Kasumi-1 (cell line): ENCODE measurements at regions not wholly inside any gene's neighbourhood (a gene's known extent, or its start where the extent isn't known, plus 50 kb on each side); places are given as distances from the start of the nearest gene placed in this dataset.

ENCODE experiments used
- DNase-seq, 2 experiments: peaks; one replicate each; lab custom pipeline; 2025; lab: John Stamatoyannopoulos, UW

DNA sequence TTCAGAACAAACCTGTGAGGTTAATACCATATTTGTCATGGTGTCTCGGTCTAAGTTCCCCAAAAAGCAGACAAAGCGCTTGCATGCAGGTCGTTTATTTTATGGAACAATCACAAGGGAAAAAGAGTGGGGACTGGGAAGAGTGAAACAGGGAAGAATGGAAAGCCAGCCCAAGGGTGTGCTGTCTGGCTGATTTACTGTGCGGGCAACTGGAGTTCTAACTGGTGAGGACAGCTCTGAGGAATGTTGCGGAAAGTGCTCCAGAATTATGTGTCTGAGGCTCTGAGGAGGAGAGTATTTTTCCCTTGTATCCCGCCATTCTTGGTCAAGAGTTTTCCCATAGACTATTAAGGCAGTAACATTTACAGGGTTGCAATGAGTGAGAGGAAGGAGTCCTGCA lies 465.4 kb downstream of the RMST start:
- no peak for DNase-seq

DNA sequence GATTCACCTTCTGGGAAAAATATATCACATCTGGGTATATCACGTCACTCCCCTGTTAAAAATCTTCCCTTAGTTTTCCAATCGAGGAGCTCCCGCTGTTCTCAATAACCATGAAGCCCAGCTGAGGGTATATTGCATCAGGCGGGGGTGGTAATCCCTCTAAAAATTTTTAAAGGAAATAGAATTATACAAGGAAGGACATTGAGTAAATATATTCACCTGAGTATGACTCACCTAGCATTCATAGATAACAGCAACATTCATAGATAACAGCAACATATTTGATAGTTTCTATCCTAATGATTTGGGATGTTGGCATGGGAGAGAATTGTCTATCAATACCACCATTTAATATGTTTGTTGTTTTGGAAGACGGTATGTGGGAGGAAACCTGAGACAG lies 473.6 kb downstream of the RMST start:
- DNase-seq, result no peak

DNA sequence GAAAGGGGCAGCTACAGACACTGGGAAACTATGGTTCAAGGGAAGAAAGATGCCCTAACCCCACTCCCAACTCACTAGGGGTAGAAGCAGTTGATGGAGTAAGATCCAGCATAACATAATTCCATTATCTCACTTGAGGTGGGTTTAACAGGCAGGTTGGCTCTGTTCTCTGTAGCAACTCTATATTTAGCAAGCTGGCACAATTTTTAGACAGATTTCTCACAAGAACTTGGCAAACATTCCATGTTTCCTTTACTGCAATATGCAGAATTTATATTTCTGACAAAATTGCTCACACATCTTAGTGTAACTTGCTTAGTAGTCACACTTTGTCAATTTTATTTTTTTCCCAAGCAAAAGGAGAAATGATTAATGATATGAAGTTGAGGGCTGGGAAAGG lies 475.4 kb downstream of the RMST start:
- no peak for DNase-seq

DNA sequence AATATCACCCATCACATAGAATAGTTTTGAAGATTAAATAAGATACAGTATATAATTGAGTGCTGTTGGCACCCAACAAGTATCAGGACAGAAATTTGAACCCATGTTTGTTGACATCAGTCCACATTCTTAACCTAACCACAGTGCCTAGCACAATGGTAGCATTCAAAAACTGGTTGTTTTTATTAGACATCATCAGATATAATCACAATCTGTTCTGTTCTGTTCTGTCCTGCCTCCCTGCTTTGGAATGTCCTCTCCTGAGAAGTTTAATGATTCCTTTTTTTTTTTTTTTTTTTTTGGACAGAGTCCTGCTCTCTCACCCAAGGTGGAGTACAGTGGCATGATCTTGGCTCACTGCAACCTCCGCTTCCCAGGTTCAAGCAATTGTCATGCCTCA lies 476.6 kb downstream of the RMST start:
- DNase-seq, result no peak

DNA sequence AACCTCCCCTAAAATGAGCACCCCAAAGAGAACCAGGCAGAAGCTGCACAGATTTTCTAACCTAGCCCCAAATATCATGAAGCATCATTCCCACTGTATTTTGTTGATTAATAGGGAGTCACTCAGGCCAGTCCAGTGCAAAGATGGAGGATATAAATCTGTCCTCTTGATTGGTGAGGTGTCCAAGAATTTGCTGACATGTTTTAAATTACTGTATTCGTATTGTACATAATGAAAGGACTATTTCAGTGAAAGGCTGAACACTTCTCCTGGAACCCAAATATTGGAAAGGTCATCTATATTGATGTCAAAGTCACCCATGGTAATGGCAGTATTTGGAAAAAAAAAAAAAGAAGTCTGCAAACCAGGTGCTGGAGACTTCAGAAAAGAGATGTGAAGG lies 477.5 kb downstream of the RMST start:
- DNase-seq, result no peak

DNA sequence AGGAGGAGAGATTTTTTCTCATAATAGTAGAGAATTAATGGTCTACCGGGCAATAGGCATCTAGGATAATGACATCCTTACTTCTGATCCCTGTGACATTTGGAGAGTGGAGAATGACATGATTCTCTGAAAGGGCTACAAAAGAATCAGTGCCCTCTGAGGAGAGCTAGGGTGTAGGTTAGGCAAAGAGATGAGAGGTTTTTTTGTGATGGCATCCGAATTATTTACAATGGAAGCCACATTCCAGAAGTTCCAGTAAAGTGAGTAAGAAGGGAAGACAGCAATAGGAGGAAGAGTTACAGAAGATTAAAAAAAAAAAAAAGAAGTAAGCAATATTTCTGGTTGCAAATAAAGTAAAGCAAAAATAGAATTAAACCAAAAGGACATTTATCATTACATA lies 478.0 kb downstream of the RMST start:
- DNase-seq, result no peak

DNA sequence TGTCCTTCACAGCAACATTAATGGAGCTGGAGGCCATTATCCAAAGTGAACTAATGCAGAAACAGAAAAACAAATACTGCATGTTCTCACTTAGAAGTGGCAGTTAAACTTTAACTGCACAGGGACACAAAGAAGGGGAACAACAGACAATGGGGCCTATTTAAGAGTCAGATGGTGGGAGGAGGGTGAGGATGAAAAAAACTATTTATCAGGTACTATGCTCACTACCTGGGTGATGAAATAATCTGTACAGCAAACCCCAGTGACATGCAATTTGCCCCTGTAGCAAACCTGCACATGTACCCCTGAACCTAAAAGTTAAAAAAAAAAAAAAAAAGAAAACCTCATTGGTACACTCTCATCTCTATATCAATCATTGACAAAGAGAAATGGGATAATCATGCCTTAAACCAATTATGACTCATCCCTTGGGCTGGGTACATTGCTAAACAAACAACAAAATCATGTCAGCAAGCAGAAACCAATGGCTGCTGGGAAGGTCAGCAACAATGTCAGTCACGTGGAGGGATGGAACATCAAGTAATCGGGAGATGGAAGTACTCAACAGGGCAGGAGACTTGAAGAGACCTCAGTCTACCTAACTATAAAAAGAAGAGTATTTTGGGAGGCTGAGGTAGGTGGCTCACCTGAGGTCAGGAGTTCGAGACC lies 479.2 kb downstream of the RMST start:
- DNase-seq, result no peak

DNA sequence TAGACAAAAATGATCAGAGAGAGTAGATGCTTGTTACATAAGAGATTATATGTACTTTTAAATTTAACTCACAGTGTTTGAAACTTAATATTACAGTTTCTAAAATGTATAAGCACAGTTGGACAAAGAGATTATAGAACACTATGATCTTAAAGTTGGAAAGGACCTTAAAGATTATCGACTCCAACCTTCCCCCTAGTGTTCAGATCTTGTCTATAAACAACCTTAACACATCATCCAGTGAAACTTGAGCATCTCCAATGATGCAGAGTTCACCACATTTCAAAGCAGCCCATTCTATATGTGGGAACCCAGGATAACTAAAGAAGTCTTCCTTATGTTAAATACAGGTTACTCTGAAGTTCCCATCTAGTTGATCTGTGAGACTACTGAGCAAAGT lies 480.8 kb downstream of the RMST start:
- no peak for DNase-seq

DNA sequence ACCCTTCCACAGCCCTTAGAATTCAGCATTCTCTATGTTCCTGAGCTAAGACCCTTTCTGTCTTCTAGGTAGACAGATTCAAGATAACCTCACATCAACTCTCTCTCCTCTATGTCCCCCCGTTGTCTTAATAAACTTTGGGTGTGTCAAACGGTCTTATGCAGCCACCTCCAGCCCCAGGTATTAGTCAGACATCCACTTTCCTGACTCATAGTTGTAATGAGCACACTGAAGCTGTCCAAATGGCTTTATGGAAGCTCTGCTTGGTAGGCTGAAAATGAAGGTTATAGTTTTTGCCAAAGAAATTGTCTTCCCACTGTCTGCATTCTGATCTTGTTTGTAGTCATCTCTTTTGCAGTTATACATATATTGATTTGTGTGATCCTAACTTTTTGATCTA lies 482.0 kb downstream of the RMST start:
- no peak for DNase-seq

DNA sequence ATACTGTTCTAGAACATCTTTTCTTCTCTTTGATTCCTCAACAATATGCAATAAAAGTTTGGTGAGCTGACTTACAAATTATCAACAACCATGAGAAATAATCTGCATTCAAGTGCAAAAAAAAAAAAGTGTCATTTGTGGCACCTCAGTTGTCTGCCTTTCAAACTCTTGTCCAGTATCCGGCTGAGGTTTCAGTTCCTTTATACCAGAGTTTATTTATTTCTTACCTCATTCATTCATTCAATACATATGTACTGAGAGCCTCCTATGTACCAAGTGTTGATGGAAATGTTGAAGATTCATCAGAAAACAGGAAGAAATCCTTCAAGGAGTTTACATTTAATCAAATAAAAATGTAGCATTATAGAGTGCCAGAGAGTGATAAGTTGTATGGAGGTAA lies 484.1 kb downstream of the RMST start:
- no peak for DNase-seq

DNA sequence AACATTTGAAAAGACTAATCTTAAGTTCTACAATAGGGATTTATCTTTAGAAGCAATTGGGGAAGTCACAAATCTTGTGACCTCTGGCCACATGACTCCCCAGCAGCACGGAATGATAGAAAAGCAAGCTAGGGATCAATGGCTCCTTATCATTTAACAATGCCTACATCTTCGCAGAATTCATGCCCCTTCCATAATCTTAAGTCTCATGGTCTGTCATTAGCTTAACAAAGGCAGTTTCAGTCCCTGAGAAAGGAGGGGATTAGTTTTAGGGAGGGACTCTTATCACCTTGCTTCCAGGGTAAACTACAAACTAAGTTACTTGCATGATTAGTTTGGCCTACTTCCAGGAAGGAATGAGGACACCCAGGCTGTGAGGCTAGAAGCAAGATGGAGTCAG lies 486.0 kb downstream of the RMST start:
- DNase-seq, result no peak

DNA sequence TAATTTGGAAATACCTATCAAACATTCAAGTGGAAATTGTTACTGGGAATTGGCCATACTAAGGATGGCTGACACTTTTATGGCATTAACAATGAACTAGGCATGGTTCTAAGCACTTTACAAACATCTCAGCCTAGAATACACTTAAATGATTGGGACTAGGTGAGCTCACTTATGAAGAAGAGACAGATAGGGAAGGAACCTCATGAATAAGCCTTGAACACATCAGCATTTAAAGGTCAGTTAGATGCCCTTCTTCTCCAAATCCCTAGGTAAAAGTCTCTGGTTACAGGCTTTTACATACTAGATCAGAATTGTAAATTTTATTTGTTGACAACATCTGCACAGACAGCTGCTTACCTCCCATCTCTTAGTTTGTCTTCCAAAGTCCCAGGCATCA lies 488.6 kb downstream of the RMST start:
- DNase-seq, result no peak

DNA sequence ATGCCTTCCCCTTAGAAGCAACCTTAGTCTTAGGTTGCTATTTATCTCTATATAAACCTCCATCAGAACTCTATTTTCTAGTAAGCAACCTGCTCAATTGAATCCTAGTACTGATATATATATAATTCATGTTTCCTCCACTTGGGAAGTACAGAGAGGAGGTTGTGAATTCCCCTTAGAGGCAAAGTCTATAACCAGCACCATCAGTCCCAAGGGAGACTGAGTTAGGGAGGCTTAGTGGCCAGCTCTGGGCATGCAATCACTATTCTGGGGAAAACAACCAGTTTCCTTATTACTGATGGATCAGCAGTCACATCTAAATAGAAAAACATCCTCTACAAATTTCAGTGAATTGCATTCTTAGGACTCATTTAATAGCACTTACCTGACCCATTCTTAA lies 489.1 kb downstream of the RMST start:
- no peak for DNase-seq

DNA sequence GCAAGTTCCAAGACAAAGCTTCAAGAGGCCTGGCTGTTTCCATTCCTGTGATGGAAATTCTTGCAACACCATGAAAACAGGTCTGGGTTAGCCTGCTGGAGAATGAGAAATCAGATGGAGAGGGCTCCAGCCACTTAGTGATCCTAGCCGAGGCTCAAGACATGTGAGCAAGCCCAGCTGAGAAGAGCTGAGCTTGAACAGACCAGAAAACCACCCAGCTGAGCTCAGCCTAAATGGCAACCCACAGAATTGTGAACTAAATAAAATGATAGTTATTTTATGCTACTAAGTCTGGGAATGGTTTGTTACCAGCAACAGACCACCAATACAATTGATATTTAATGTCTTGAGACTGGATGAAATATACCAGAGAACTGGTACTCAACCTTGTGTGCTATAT lies 494.5 kb downstream of the RMST start:
- DNase-seq, result no peak

DNA sequence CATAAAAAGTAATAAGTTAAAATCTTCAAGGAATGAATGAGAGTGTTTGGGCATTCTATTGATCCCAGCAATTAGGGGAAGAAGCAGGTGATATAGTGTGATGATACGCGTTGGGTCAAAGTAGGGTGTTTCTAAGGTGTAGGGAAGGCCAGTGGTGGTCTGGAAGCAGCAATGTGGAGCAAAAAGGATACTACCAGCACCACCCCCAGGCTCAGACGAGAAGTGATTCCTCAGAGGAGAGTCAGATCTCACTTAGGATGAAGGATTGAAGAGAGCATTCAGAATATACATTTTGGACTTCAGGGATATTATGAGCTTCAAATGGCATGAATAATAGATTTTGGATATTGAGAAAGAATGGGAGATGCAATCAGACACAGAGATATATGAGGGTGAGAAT lies 497.6 kb downstream of the RMST start:
- DNase-seq, result no peak

DNA sequence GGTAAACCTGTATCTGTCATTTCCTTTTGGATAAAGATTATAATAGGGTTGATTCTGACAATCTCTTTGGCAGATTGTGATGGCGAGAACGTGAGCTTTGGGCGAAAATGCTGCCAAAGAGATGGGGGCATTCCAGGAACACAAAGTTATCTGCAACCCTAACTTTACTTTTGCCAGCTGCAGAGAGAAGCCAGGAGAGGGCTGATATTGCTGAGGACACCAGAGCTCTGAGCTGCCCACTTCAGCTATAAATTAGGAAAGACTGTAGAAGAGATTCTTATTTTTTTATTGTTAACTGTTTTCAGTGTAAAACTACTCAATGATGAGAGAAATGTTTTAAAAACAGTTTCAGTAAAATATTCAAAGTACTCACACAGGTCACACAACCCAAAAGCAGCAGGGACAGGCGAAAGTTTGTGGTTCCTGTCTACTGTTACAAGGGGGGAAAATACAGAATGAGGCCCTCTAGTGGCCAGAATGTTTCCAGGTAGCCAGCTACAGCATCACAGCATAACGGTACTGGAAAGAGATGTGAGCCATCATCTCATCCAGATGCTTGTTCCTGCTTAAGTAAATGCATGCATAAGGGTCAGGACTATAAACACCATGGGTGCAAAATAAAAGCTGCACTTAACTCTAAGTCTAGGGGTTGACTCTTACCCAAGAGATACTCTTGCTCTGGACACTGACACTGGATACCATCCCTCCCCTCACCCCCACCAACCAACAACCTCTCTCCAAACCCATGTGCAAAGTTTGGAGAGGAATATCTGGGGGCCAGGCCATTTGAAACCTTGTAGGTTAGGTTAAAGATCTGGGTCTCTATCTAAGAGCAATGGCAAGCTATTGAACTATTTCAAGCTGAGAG lies 498.4 kb downstream of the RMST start:
- peak; percentile 9 to 53 for DNase-seq

DNA sequence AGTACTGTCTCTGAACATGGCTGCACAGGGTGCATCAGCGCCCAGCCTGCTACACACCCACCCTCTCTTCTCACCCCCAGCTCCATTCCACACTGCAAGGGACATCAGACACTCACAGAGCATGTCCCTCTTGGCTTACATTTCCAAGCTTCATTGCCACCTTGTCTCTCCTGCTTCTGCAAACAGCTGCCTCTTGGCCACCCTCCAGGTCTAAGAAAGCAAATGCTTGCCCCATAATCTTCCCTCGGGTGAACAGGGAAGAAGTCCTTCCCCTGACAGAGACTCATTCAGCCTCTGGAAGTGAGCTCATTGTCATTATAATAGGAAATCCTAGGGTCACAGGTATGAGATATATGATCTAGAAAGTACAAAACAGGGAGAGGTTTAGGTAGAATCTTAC lies 505.2 kb downstream of the RMST start:
- DNase-seq, result no peak

DNA sequence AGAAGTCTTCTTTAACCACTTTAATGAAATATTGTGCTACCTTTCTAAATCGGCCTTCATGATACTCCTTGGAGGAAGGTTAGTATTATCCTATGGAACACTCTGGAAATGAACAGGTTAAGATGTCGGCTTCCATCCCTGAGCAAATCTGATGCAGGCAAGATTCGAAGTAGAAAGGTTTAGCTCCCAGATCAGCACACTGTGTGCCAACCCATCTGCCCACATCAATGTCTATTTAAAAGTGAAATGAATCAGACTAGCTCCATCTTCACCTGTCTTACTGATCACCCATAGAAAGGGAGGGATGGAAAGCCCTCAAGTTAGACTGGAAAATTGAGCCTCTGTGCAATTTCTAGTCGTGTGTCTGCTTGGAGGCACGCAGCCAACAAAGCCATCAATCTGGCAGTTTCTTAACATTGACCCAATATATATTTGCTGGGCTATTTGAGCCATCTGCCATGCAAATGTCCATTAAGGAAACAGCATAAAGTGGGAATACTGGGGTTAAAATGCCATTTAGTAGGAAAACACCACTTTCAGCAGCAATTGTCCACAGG lies 506.1 kb downstream of the RMST start:
- no peak for DNase-seq

DNA sequence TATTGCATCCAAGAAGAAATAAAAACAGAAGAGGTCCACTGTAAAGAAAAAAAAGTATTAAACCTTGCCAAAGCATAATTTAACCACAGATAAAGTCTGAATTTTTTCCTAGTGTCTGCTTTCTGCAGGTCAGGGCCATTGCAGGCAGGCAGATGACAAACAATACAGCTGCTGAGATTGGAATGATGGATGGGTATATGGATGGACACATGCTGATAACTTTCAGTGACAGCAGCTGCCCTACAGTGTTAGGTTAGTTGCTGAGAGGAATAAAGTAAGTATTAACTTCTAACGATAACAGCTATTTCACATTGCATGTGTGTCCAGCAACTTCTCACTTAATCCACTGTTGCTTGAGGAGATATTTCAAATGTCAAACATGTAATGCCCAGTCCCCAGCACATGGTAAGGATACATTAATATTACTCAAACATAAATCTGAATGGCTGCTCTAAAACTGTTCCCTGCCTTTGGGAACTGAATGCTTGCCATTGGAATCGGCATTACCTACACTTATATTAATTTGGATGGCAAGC lies 515.3 kb downstream of the RMST start:
- no peak for DNase-seq

DNA sequence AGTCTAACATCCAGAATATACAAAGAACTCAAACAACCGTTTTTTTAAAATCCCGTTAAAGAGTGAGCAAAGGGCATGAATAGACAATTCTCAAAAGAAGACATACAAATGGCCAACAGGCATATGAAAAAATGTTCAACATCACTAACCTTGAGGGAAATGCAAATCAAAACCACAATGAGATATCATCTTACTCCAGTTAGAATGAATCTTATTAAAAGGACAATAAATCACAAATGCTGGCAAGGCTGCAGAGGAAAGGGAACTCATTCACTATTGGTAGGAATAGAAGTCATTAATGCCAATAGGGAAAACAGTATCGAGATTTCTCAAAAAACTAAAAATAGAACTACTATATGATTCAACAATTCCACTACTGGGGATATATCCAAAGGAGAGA lies 520.1 kb downstream of the RMST start:
- DNase-seq, result no peak

DNA sequence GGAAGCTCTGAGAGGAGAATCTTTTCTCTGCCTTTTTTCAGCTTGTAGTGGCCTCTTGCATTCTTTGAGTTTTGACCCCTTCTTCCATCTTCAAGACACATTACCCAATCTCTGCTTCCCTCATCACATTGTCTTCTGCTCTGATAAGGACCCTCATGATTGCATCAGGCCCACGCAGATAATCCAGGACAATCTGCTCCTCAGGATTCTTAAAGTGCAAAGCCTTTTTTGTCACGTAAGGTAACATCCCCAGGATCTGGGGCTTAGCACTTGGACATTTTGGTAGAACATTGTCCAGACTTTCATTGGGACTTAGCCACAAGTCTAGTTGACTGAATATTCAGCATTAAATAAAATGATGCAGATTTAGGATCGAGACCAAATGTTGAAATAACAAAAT lies 521.2 kb downstream of the RMST start:
- DNase-seq, result no peak

DNA sequence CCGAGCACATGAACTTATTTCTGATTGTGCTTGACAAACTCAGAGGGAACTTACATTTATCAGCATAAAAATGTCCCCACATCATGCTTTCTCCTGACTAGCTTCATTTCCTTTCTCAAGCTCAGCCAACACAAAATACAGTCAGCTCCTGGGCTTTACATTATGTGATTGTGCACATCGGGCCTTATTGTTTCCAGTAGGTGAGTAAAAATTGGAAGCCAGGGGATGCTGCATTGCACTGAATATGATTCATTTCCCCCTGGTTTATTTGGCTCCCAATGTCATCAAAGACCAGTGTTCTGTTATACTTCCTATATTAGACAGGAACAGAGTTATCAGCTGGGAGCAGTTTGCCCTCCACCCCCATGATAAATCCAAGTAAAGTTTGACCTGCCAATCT lies 521.8 kb downstream of the RMST start:
- no peak for DNase-seq

DNA sequence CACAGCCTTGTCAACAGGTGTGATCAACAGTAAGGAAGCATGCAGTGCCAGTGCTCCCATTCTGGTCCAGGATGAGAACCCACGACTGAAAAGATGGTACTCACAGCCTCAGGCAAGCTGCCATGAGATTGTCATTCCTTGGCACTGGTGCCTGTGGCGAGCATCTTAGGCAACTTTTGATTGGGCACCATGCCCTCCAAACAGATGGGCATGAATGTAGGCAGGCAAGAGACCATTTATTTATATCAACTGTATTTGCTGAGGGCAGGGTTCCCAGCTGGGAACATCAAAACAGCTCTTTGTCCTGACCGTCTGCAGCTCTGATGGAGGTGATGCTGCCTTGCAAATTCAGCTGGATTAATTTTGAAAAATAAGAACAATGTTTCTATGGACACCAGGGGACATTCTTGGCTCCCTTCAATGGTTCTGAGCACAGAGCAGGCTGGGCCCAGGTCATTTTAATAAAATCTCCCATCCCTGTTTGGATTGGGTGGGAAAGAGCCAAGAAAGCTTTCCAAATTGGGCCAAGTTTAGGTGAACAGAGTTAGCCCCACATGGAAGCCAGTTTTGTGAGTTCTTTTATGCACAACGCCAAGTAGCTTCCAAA lies 522.5 kb downstream of the RMST start:
- DNase-seq, result no peak
